GM19238 (cell line): ENCODE measurements at regions not wholly inside any gene's neighbourhood (a gene's known extent, or its start where the extent isn't known, plus 50 kb on each side); places are given as distances from the start of the nearest gene placed in this dataset.

Experiments used
- DNase-seq: peaks from one replicate; pipeline ENCODE4 v3.0.0; 2011; ENCODE audit warnings: low spot score; ENCODE audit not compliant: insufficient read length

- DNase-seq = no peak
These were observed 373.4 kb upstream of the MGMT start for GRCh38 chr10:129093641-129094040.

- DNase-seq = no peak
These were observed 372.8 kb upstream of the MGMT start for GRCh38 chr10:129094233-129094632.

- DNase-seq = no peak
These were observed 372.2 kb upstream of the MGMT start for GRCh38 chr10:129094861-129095260.

GRCh38 chr10:129095680-129096064 lies 371.4 kb upstream of the MGMT start:
- no peak for DNase-seq

GRCh38 chr10:129096065-129096984 lies 370.7 kb upstream of the MGMT start:
- no peak for DNase-seq

- DNase-seq = no peak
These were observed 369.2 kb upstream of the MGMT start for GRCh38 chr10:129097776-129098330.

- no peak for DNase-seq
These were observed 368.5 kb upstream of the MGMT start for GRCh38 chr10:129098517-129098916.

GRCh38 chr10:129099486-129099885 lies 367.6 kb upstream of the MGMT start:
- no peak for DNase-seq

- no peak for DNase-seq
These were observed 367.0 kb upstream of the MGMT start for GRCh38 chr10:129099992-129100391.

- no peak for DNase-seq
These were observed 365.6 kb upstream of the MGMT start for GRCh38 chr10:129101232-129101980.

GRCh38 chr10:129102906-129103693 lies 363.9 kb upstream of the MGMT start:
- no peak for DNase-seq

- no peak for DNase-seq
These were observed 362.6 kb upstream of the MGMT start for GRCh38 chr10:129104266-129105045.

GRCh38 chr10:129105266-129105665 lies 361.8 kb upstream of the MGMT start:
- DNase-seq = no peak

GRCh38 chr10:129106314-129106713 lies 360.7 kb upstream of the MGMT start:
- DNase-seq = no peak

- no peak for DNase-seq
These were observed 359.5 kb upstream of the MGMT start for GRCh38 chr10:129107525-129107924.

- DNase-seq = no peak
These were observed 358.7 kb upstream of the MGMT start for GRCh38 chr10:129108378-129108777.

- DNase-seq = no peak
These were observed 358.0 kb upstream of the MGMT start for GRCh38 chr10:129108994-129109393.

- DNase-seq = no peak
These were observed 356.3 kb upstream of the MGMT start for GRCh38 chr10:129110780-129111179.

- DNase-seq = no peak
These were observed 355.1 kb upstream of the MGMT start for GRCh38 chr10:129111922-129112321.

- DNase-seq = no peak
These were observed 352.5 kb upstream of the MGMT start for GRCh38 chr10:129114588-129114987.

GRCh38 chr10:129116371-129116770 lies 350.7 kb upstream of the MGMT start:
- DNase-seq = no peak
